ENCODE measurements at regions not wholly inside any gene's neighbourhood (a gene's known extent, or its start where the extent isn't known, plus 50 kb on each side); places are given as distances from the start of the nearest gene placed in this dataset.
"Not testable (repeated sequence)": the region's sequence is repeated elsewhere in the genome, so short reads cannot be mapped to it uniquely, and the experiment has no call there.

- no peak for DNase-seq
These were observed 222.1 kb upstream of the FAM3C start for GRCh38 chr7:121618182-121618581.

GRCh38 chr7:121610243-121610642, 214.1 kb upstream of the FAM3C start:
- DNase-seq = no peak

- DNase-seq = no peak
These were observed 213.1 kb upstream of the FAM3C start for GRCh38 chr7:121609208-121609607.

- no peak for DNase-seq
These were observed 212.7 kb upstream of the FAM3C start for GRCh38 chr7:121608785-121609184.

- not testable (repeated sequence) for DNase-seq
These were observed 212.1 kb upstream of the FAM3C start for GRCh38 chr7:121608183-121608582.

GRCh38 chr7:121605317-121605680, 209.2 kb upstream of the FAM3C start:
- no peak for DNase-seq

- DNase-seq = no peak
These were observed 208.7 kb upstream of the FAM3C start for GRCh38 chr7:121604627-121605316.

- DNase-seq = no peak
These were observed 207.8 kb upstream of the FAM3C start for GRCh38 chr7:121603886-121604285.

GRCh38 chr7:121599887-121600286, 203.8 kb upstream of the FAM3C start:
- no peak for DNase-seq

GRCh38 chr7:121595758-121596696, 199.9 kb upstream of the FAM3C start:
- DNase-seq = no peak

GRCh38 chr7:121591926-121592325, 195.8 kb upstream of the FAM3C start:
- no peak for DNase-seq

GRCh38 chr7:121587435-121587834, 191.3 kb upstream of the FAM3C start:
- no peak for DNase-seq

- DNase-seq = no peak
These were observed 186.2 kb upstream of the FAM3C start for GRCh38 chr7:121582258-121582657.

GRCh38 chr7:121579639-121580038, 183.5 kb upstream of the FAM3C start:
- DNase-seq = no peak

GRCh38 chr7:121578669-121579068, 182.6 kb upstream of the FAM3C start:
- no peak for DNase-seq

- DNase-seq = no peak
These were observed 180.2 kb upstream of the FAM3C start for GRCh38 chr7:121576148-121576917.

GRCh38 chr7:121575194-121575765, 179.2 kb upstream of the FAM3C start:
- DNase-seq = no peak

- DNase-seq = no peak
These were observed 178.0 kb upstream of the FAM3C start for GRCh38 chr7:121574109-121574508.

- no peak for DNase-seq
These were observed 176.5 kb upstream of the FAM3C start for GRCh38 chr7:121572615-121573014.

- DNase-seq = no peak
These were observed 174.3 kb upstream of the FAM3C start for GRCh38 chr7:121570365-121570764.

- DNase-seq = no peak
These were observed 167.1 kb upstream of the FAM3C start for GRCh38 chr7:121563177-121563576.

GRCh38 chr7:121562259-121562658, 166.2 kb upstream of the FAM3C start:
- no peak for DNase-seq

- DNase-seq = no peak
These were observed 165.6 kb upstream of the FAM3C start for GRCh38 chr7:121561717-121562116.
